ENCODE measurements at regions not wholly inside any gene's neighbourhood (a gene's known extent, or its start where the extent isn't known, plus 50 kb on each side); places are given as distances from the start of the nearest gene placed in this dataset.

- H3F3A ChIP-seq (ENCODE audit: insufficient read depth, low read length) = no peaks in the 10 kb centered on the region
- TF ChIP-seq EZH2 (optimal IDR thresholded peaks at IDR 0.05; ENCODE audit: low read depth, low read length) (no peak), CTCF (IDR thresholded peaks at IDR 0.05; ENCODE audit: low read length) (no peak), EZH2phosphoT487 (IDR thresholded peaks at IDR 0.05; ENCODE audit: low read length) (no peak)
- no peak overlapping the region for H2AFZ ChIP-seq (ENCODE audit: low read length)
- no peak for DNase-seq
- H3K9me3 ChIP-seq (replicated peaks; ENCODE audit: insufficient read depth, low read length) = no peaks in the 10 kb centered on the region
- no peaks in the 10 kb centered on the region for H3K4me1 ChIP-seq (ENCODE audit: low read length)
- no peaks in the 10 kb centered on the region for H3K9me2 ChIP-seq (replicated peaks; ENCODE audit: insufficient read depth, low read length)
- no peak overlapping the region for H3K4me2 ChIP-seq (ENCODE audit: low read depth, low read length)
- H3K9ac ChIP-seq (ENCODE audit: low read length) = no peak overlapping the region
- no peaks in the 10 kb centered on the region for H4K20me1 ChIP-seq (ENCODE audit: insufficient read depth, low read length)
- H3K36me3 ChIP-seq (replicated peaks; ENCODE audit: insufficient read depth, low read length) = no peaks in the 10 kb centered on the region
- no peaks in the 10 kb centered on the region for H3K27me3 ChIP-seq (replicated peaks; ENCODE audit: insufficient read depth, low read length)
- H3K79me2 ChIP-seq (ENCODE audit: low read length) = no peaks in the 10 kb centered on the region
- H3K4me3 ChIP-seq (ENCODE audit: low read length) = no peak overlapping the region
- no peak overlapping the region for H3K27ac ChIP-seq (ENCODE audit: low read length)
Measured at GRCh38 chr5:74403771-74404170, 236.8 kb downstream of the ENC1 start.

- Histone ChIP-seq H3K4me3 (ENCODE audit: low read length) (no peak overlapping the region), H4K20me1 (ENCODE audit: insufficient read depth, low read length) (no peaks in the 10 kb centered on the region), H3F3A (ENCODE audit: insufficient read depth, low read length) (no peaks in the 10 kb centered on the region), H3K79me2 (ENCODE audit: low read length) (no peaks in the 10 kb centered on the region), H3K9me2 (replicated peaks; ENCODE audit: insufficient read depth, low read length) (no peaks in the 10 kb centered on the region), H3K27me3 (replicated peaks; ENCODE audit: insufficient read depth, low read length) (no peaks in the 10 kb centered on the region), H3K36me3 (replicated peaks; ENCODE audit: insufficient read depth, low read length) (no peaks in the 10 kb centered on the region), H3K4me2 (ENCODE audit: low read depth, low read length) (no peak overlapping the region), H3K9ac (ENCODE audit: low read length) (no peak overlapping the region), H3K9me3 (replicated peaks; ENCODE audit: insufficient read depth, low read length) (no peaks in the 10 kb centered on the region), H3K27ac (ENCODE audit: low read length) (no peak overlapping the region), H3K4me1 (ENCODE audit: low read length) (no peaks in the 10 kb centered on the region), H2AFZ (ENCODE audit: low read length) (no peak overlapping the region)
- no peak for DNase-seq
- TF ChIP-seq CTCF (IDR thresholded peaks at IDR 0.05; ENCODE audit: low read length) (no peak), EZH2phosphoT487 (IDR thresholded peaks at IDR 0.05; ENCODE audit: low read length) (no peak), EZH2 (optimal IDR thresholded peaks at IDR 0.05; ENCODE audit: low read depth, low read length) (no peak)
Measured at GRCh38 chr5:74402553-74402952, 238.0 kb downstream of the ENC1 start.

GRCh38 chr5:74401946-74402320 lies 238.6 kb downstream of the ENC1 start:
- Histone ChIP-seq H3K36me3 (replicated peaks; ENCODE audit: insufficient read depth, low read length) (no peaks in the 10 kb centered on the region), H2AFZ (ENCODE audit: low read length) (no peak overlapping the region), H3K27ac (ENCODE audit: low read length) (no peak overlapping the region), H3K4me2 (ENCODE audit: low read depth, low read length) (no peak overlapping the region), H3K4me1 (ENCODE audit: low read length) (no peaks in the 10 kb centered on the region), H3K27me3 (replicated peaks; ENCODE audit: insufficient read depth, low read length) (no peaks in the 10 kb centered on the region), H3K9ac (ENCODE audit: low read length) (no peak overlapping the region), H3K9me2 (replicated peaks; ENCODE audit: insufficient read depth, low read length) (no peaks in the 10 kb centered on the region), H3K9me3 (replicated peaks; ENCODE audit: insufficient read depth, low read length) (no peaks in the 10 kb centered on the region), H4K20me1 (ENCODE audit: insufficient read depth, low read length) (no peaks in the 10 kb centered on the region), H3K79me2 (ENCODE audit: low read length) (no peaks in the 10 kb centered on the region), H3F3A (ENCODE audit: insufficient read depth, low read length) (no peaks in the 10 kb centered on the region), H3K4me3 (ENCODE audit: low read length) (no peak overlapping the region)
- TF ChIP-seq EZH2 (optimal IDR thresholded peaks at IDR 0.05; ENCODE audit: low read depth, low read length) (no peak), CTCF (IDR thresholded peaks at IDR 0.05; ENCODE audit: low read length) (no peak), EZH2phosphoT487 (IDR thresholded peaks at IDR 0.05; ENCODE audit: low read length) (no peak)
- no peak for DNase-seq
